Sigmoid colon (tissue), 4 donors: ENCODE measurements at regions not wholly inside any gene's neighbourhood (a gene's known extent, or its start where the extent isn't known, plus 50 kb on each side); places are given as distances from the start of the nearest gene placed in this dataset.

Source experiments
- CTCF ChIP-seq, 4 experiments: fragments of 450-650 bp in 3 of 4; fragments of 200-600 bp in 1 of 4; IDR thresholded peaks; one replicate each; pipeline ENCODE4 v1.5.1; 2016 to 2019; ENCODE audit warnings: antibody characterized with exemption in 4 of 4, mild to moderate bottlenecking in 3 of 4, moderate library complexity in 2 of 4
- EP300 ChIP-seq, 4 donors: sonication (generic); formaldehyde crosslinking; IDR thresholded peaks; one replicate each; pipeline ENCODE4 v1.6.1; 2017; ENCODE audit warnings: antibody characterized with exemption in 4 of 4
- POLR2A ChIP-seq, 2 donors: fragments of 450-650 bp; IDR thresholded peaks; one replicate each; pipeline ENCODE4 v1.6.1; 2016; ENCODE audit warnings: antibody characterized with exemption in 2 of 2, mild to moderate bottlenecking in 2 of 2, moderate library complexity in 2 of 2
- POLR2AphosphoS5 ChIP-seq, 4 donors: sonication (generic); formaldehyde crosslinking; IDR thresholded peaks; one replicate each; pipeline ENCODE4 v1.6.1; 2017; ENCODE audit warnings: antibody characterized with exemption in 4 of 4

- TF ChIP-seq POLR2A (IDR thresholded peaks at IDR 0.05), result no peak
- no peak for TF ChIP-seq CTCF (IDR thresholded peaks at IDR 0.05)
- no peak for TF ChIP-seq POLR2AphosphoS5 (IDR thresholded peaks at IDR 0.05)
- TF ChIP-seq EP300 (IDR thresholded peaks at IDR 0.05), result no peak
These were observed 533.7 kb upstream of the IGFBP3 start for GRCh38 chr7:46454816-46455215.
